T-helper 2 cell (primary cell): ENCODE measurements at regions not wholly inside any gene's neighbourhood (a gene's known extent, or its start where the extent isn't known, plus 50 kb on each side); places are given as distances from the start of the nearest gene placed in this dataset.
"Not testable (repeated sequence)": the region's sequence is repeated elsewhere in the genome, so short reads cannot be mapped to it uniquely, and the experiment has no call there.

Experiments used
- DNase-seq, 5 experiments: peaks; one replicate each; pipeline versions ENCODE4 v3.0.0 to v3.0.0-alpha.2; 2012 to 2022

- no peak for DNase-seq
These were observed 234.3 kb downstream of the SQOR start for GRCh38 chr15:45869034-45869668.

DNA sequence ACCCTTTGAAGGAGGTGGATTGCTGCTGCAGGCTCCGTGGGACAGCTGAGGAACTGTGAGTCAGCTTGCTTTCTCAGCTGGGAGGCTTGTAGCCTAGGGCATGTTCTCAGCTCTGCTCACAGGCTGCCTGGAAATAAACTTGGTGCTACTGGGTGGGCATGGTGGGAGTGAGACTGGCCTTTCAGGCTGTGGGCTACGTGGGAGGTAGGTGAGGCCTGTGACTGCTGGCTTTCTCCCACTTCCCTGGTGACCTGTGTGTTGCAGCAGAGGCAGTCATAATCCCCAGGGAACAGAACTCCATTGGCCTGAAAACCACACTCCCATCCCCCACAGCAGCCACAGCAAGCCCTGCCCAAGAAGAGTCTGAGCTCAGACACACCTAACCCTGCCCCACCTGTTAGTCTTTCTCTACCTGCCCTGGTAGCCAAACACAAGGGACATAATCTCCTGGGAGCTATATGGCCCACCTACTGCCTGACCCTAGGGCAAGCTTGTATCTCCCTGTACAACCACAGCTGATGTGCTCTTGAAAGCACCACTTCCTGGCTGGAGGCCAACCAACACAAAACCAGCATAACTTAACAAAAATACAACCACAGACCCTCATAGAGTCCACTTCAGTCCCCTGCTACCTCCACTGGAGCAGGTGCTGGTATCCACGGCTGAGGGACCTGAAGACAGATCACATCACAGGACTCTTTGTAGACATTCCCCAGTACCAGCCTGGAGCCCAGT is 236.5 kb downstream of the SQOR start:
- no peak for DNase-seq

GRCh38 chr15:45873781-45874180 is 239.0 kb downstream of the SQOR start:
- no peak for DNase-seq

GRCh38 chr15:45874566-45874965 is 239.7 kb downstream of the SQOR start:
- DNase-seq = not testable (repeated sequence)

GRCh38 chr15:45884289-45884688 is 249.5 kb downstream of the SQOR start:
- DNase-seq = no peak

DNA sequence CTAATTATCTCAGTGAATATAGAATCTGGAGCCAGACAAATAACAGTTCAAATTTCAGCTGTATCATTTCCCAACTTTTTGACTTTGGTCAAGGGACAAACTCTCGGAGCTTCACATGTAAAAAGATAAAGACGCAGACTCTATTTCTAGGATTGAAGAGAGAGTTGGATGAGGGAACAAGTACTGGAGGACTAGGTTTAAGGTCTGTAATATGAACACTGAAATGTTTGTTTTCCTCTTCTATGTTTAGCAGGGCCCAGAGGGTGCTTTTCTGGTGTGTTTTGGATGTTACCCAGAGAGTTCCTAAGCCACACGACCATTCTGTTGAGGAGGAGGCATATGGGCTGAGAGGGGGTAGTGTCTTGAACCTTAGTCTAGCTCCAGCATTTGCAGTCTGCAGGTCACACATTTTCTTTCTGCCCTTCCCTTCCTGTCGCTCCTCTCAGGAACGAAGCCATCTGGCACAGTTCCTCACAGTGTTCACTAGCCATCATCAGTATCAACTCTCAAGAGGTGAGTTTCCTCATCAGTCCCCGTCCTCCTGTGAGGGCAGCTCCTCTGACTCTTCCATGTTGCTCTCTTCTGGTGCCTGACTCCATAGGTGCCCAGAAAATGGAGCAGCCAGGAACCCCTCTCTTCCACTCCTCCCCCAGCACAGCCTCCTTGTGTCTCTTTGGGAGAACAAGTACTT is 250.1 kb downstream of the SQOR start:
- DNase-seq = no peak

- DNase-seq = no peak
These were observed 251.0 kb downstream of the SQOR start for GRCh38 chr15:45885801-45886200.

DNA sequence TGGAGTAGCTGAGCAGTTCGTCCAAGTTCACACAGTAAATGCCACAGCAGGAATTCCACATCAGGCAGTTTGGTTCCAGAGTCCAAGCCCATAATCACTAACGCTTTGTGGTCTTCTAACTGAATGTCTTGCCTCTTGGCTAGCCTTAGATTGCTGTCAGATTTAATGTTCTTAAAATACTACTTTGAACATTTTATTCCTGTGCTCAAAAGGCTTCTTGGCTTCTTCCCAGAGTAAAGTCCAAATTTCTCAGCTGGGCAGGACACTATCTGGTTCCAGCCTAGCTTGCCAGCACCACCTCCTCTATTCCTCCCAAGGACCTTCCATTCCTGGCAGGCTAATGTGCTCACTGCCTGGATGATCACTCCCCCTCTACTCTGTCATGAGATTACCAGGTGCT is 256.9 kb downstream of the SQOR start:
- no peak for DNase-seq

DNA sequence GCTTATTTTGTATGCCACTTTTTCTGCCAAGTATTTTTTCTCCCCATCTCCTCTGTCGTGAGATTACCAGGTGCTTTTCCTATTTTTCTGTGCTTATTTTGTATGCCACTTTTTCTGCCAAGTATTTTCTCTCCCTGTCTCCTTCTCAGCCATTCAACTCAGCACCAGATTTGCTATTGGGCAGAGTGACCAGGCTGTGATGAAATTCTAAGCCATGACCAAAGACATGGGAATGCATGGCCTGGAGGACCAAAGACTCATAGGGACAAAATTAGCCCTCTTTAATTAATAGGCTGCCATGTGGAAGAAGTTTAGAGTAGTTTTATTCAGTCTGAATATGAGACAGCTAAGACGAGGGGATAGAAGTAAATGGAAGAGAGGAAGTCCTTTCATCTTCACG is 257.4 kb downstream of the SQOR start:
- no peak for DNase-seq

GRCh38 chr15:45903283-45903682 is 268.5 kb downstream of the SQOR start:
- no peak for DNase-seq

- no peak for DNase-seq
These were observed 269.2 kb downstream of the SQOR start for GRCh38 chr15:45904019-45904418.

GRCh38 chr15:45906230-45906629 is 271.4 kb downstream of the SQOR start:
- DNase-seq = no peak

- DNase-seq = no peak
These were observed 275.8 kb downstream of the SQOR start for GRCh38 chr15:45910671-45911070.

DNA sequence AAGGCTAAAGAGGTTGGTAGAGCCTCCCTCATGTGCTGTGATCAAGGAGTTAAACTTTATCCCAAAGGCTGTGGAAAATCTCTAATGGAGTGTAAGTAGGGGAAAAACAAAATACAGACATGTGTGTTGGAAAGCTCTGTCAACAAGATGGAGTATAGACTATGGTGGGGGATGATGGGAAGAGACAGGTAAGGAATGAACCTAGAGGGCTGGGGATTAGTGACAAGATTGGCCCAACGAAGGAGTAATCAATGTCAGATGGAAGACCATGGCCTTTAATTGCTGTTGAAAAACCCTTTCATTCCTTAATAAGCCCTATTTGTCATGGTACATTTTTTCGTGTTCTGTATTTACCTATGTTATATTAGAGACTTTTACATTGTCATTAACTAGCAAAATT is 278.6 kb downstream of the SQOR start:
- no peak for DNase-seq

- no peak for DNase-seq
These were observed 279.6 kb downstream of the SQOR start for GRCh38 chr15:45914425-45914824.

GRCh38 chr15:45918839-45919238 is 284.0 kb downstream of the SQOR start:
- DNase-seq = no peak

- no peak for DNase-seq
These were observed 285.0 kb downstream of the SQOR start for GRCh38 chr15:45919806-45920205.

DNA sequence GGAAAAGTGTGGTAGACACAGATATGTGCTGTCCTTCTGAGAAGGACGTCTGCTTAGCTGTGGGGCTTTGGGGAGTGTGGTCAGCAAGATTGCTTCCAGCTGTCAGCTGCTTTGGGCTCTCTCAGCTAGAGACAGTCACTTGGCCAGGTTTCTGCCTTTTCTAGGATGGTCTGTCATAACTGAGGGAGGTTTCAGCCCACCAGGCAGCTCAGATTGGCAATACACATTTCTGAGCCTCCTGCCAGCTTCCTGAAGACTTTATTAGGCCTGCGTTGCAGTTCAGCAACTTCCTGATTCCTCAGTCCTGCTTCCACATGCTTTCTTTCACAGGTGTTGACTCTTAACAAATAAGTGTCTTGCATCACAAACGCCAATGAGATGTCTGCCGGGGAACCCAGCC is 286.5 kb downstream of the SQOR start:
- DNase-seq = no peak

DNA sequence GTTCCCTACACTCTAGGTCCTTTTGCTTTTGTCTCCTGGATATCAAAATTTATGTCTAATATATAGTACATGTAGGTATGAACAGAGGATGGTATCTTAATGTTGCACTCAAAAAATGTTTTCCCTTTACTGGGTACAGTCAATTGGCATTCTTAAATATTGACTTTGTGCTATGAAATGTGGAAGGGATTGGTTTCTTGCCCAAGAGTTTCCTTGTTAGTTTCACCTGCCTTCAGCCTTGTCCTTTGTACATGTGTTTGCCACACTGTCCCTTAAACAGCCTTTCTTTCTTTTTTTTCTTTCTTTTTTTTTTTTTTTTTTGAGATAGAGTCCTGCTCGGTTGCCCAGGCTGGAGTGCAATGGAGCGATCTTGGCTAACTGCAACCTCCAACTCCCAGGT is 287.1 kb downstream of the SQOR start:
- DNase-seq = no peak

GRCh38 chr15:45941367-45941766 is 306.5 kb downstream of the SQOR start:
- no peak for DNase-seq

DNA sequence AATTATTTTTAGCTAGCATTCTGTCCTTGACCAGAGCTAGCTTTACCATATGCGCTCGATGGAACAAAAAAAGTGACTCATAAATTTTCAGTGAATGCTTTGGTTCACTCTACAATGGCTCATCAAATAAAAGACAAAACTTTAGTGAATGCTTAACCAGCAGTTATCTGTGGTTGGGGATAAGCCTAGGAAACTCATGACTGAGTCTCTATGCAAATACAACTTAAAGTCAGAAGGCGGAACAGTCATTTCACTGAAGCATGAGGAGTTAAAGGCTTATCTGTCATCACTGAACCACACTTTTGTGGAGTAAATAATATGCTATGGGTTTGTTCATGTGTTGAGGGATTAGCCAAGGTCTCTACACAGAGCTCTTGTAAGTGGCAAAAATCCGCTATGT is 308.4 kb downstream of the SQOR start:
- no peak for DNase-seq

DNA sequence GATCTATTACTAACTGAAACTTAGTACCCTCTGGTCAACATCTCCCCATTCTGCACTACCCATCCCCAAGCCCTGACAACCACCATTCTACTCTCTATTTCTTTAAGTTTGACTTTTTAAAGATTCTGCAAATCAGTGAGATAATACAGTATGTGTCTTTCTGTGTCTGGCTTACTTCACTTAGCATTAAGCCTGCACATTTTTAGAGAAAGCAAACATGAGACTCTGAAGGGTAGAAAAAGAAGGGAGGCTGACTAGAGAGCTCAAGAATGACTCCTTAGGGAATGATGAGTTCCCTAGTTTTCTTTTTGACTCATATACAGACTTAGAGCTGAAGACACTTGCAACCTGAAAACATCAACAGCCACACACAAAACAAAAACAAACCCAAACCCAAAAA is 311.3 kb downstream of the SQOR start:
- no peak for DNase-seq

DNA sequence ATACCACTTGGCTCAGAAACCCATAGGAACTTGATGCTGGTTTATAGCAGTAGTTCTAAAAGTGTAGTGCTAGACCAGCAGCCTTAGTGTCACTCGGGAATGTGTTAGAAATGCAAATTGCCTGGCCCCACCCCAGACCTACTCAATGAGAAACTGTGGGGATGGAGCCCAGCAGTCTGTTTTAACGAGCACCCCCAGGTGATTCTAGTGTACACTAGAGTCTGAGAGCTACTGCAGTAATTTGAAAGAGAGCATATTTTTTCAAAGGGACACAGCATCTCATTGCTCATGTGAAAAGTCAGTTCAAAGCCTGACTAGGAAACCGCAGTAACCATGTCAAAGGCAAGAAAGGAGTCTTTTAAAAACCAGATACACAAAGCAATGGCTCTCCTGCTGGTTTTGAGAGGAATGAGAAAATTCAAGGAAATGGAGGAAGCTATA is 313.4 kb downstream of the SQOR start:
- peak in 1 of 5 experiments; percentile 8 for DNase-seq

- DNase-seq = no peak
These were observed 324.1 kb downstream of the SQOR start for GRCh38 chr15:45958924-45959323.
